GM12878 (cell line): ENCODE measurements at regions not wholly inside any gene's neighbourhood (a gene's known extent, or its start where the extent isn't known, plus 50 kb on each side); places are given as distances from the start of the nearest gene placed in this dataset.

Source experiments
- ATAC-seq: fragments of 200-7000 bp; cut with Tn5 transposase; 3 replicates; pipeline ENCODE4 v1.9.1; 2020; ENCODE audit warnings: mild to moderate bottlenecking, moderate library complexity
- BruUV-seq: library from RNA; stranded (reverse); fragments of 400-500 nt; replicated peaks from 2 replicates; lab custom pipeline; 2021; lab: Mats Ljungman, UMichigan
- CTCF ChIA-PET: fragments of 300-600 bp; sonication (Branson Sonifier 250); formaldehyde crosslinking; extraction: SDS; loops from one replicate; lab custom pipeline; 2021; ENCODE audit warnings: inconsistent platforms; lab: Yijun Ruan, JAX
- POLR2A ChIA-PET: fragments of 350-600 bp; formaldehyde crosslinking; extraction: SDS; loops from one replicate; lab custom pipeline; 2021; ENCODE audit warnings: inconsistent platforms; lab: Charles Lee
- RAD21 ChIA-PET: fragments of 300-600 bp; sonication (Branson Sonifier 250); formaldehyde crosslinking; loops from one replicate; lab custom pipeline; 2023; ENCODE audit warnings: antibody characterized with exemption; ENCODE audit not compliant: unreplicated experiment; lab: Charles Lee
- SMC1A ChIA-PET: fragments of 300-600 bp; sonication (Branson Sonifier 250); formaldehyde crosslinking; loops from one replicate; lab custom pipeline; 2023; ENCODE audit not compliant: unreplicated experiment, uncharacterized antibody; lab: Charles Lee
- DNase-seq: peaks from one replicate; pipeline ENCODE4 v3.0.0-alpha.2; 2011; ENCODE audit warnings: low read depth, low spot score
- FAIRE-seq: peaks from 3 replicates; lab custom pipeline; 2011; peaks lifted over from hg19 to GRCh38; lab: Jason Lieb, UNC
- H2AFZ ChIP-seq: 2 replicates; pipeline ENCODE4 v1.6.0; 2011; ENCODE audit warnings: low read depth, low read length, control low read depth; ENCODE audit not compliant: control insufficient read depth
- H3K27ac ChIP-seq: 2 replicates; pipeline ENCODE4 v1.5.1; 2011; ENCODE audit warnings: control low read depth; ENCODE audit not compliant: control insufficient read depth, insufficient read depth
- H3K27me3 ChIP-seq, 2 experiments: replicated peaks in 1 of 2; 2 replicates each; pipeline versions ENCODE4 v1.6.0 to v1.6.1; 2011; ENCODE audit warnings: low read length in 1 of 2; ENCODE audit not compliant: control insufficient read depth in 2 of 2, insufficient read depth in 2 of 2
- H3K36me3 ChIP-seq, 2 experiments: 2 replicates each; pipeline ENCODE4 v1.5.1; 2011; ENCODE audit warnings: low read length in 1 of 2; ENCODE audit not compliant: control insufficient read depth in 2 of 2, insufficient read depth in 2 of 2
- H3K4me1 ChIP-seq: 2 replicates; pipeline ENCODE4 v1.6.1; 2011; ENCODE audit warnings: mild to moderate bottlenecking, low read length, moderate library complexity, mixed read lengths; ENCODE audit not compliant: control insufficient read depth, insufficient read depth
- H3K4me2 ChIP-seq: 2 replicates; pipeline ENCODE4 v1.6.0; 2011; ENCODE audit warnings: control low read depth; ENCODE audit not compliant: control insufficient read depth, insufficient read depth
- H3K4me3 ChIP-seq: fragments of 200-600 bp; sonication (generic); 2 replicates; pipeline ENCODE4 v1.5.1; 2016
- H3K79me2 ChIP-seq: 2 replicates; pipeline ENCODE4 v1.6.0; 2011; ENCODE audit warnings: low read length; ENCODE audit not compliant: control insufficient read depth, insufficient read depth
- H3K9ac ChIP-seq: 2 replicates; pipeline ENCODE4 v1.8.0; 2011; ENCODE audit warnings: low read length, control low read depth, mixed read lengths; ENCODE audit not compliant: control insufficient read depth, insufficient read depth
- H3K9me3 ChIP-seq: replicated peaks from 3 replicates; pipeline ENCODE4 v1.5.1; 2011; ENCODE audit warnings: mild to moderate bottlenecking, low read length; ENCODE audit not compliant: control insufficient read depth, insufficient read depth
- H4K20me1 ChIP-seq: 2 replicates; pipeline ENCODE4 v1.6.0; 2011; ENCODE audit not compliant: control insufficient read depth, insufficient read depth
- CTCF ChIP-seq, 3 experiments: IDR thresholded peaks in 2 of 3; conservative IDR thresholded peaks in 1 of 3; 2 replicates each; pipeline ENCODE4 v1.5.1; 2011; ENCODE audit warnings: low read depth in 3 of 3, low read length in 3 of 3, mild to moderate bottlenecking in 3 of 3, control low read depth in 2 of 3, moderate library complexity in 2 of 3, inconsistent platforms in 1 of 3, mixed read lengths in 1 of 3; ENCODE audit not compliant: control insufficient read depth in 2 of 3, insufficient read depth in 1 of 3; ENCODE audit errors: extremely low read depth in 1 of 3
- E2F4 ChIP-seq: IDR thresholded peaks from 2 replicates; pipeline ENCODE4 v1.6.1; 2012; ENCODE audit warnings: low read depth, low read length, improper control_type of control experiment
- REST ChIP-seq: IDR thresholded peaks from 2 replicates; pipeline ENCODE4 v1.6.1; 2012; ENCODE audit warnings: mild to moderate bottlenecking, low read depth, low read length
- WGBS: methylation state at CpG from one replicate; pipeline ENCODE4 v1.1.6; 2016; ENCODE audit warnings: low lambda C conversion rate; ENCODE audit not compliant: insufficient replicate concordance, insufficient coverage; ENCODE audit errors: missing lambda C conversion rate; 5-methylcytosine and 5-hydroxymethylcytosine counted together
- in situ Hi-C: fragments of 300-500 bp; cut with MboI; formaldehyde crosslinking; loops from 9 replicates; pipeline ENCODE4 v1.14.3; 2018; ENCODE audit warnings: mixed read lengths
- intact Hi-C: fragments of 100-400 bp; cut with micrococcal nuclease; formaldehyde crosslinking; loops from one replicate; pipeline ENCODE4 v1.14.2; 2022; ENCODE audit not compliant: unreplicated experiment

GRCh38 chr5:13218518-13218917 lies 726.0 kb downstream of the DNAH5 start:
- 25% methylated on average over 2 of the region's 2 CpGs for WGBS
- H4K20me1 ChIP-seq, result no peaks in the 10 kb centered on the region
- H3K27ac ChIP-seq, result no peak overlapping the region
- no peak for ATAC-seq
- no peak overlapping the region for H2AFZ ChIP-seq
- H3K27me3 ChIP-seq, result no peaks in the 10 kb centered on the region
- no peak overlapping the region for H3K4me2 ChIP-seq
- intact Hi-C loops, result no loop called here
- no peaks in the 10 kb centered on the region for H3K36me3 ChIP-seq
- no peaks in the 10 kb centered on the region for H3K79me2 ChIP-seq
- H3K9ac ChIP-seq, result no peak overlapping the region
- H3K9me3 ChIP-seq, result no peaks in the 10 kb centered on the region
- H3K4me1 ChIP-seq, result no peaks in the 10 kb centered on the region
- BruUV-seq, result no TSS peak
- TF ChIP-seq E2F4 (no peak), CTCF (IDR thresholded peaks at IDR 0.05 in 2 of 3, conservative IDR thresholded peaks at IDR 0.05 in 1 of 3; ENCODE audit: control insufficient read depth in 2 of 3, extremely low read depth in 1 of 3, insufficient read depth in 1 of 3, low read depth in 3 of 3, low read length in 3 of 3) (0 out of 6 replicates have a peak, but pooled peaks of 1 of the 3 experiments have one; percentile 1), REST (no peak)
- TF ChIP-seq, all 136 proteins: peak for 1
- in situ Hi-C loops, result no loop called here
- CTCF ChIA-PET, result no interaction called here
- POLR2A ChIA-PET, result no interaction called here
- SMC1A ChIA-PET, result interaction anchor here (1.2 kb wide), 1 partner anchor 12 kb away, joined by 3 read pairs; no protein-coding TSS in a partner anchor
- FAIRE-seq, result no peak
- no peak for DNase-seq
- no peak overlapping the region for H3K4me3 ChIP-seq
- RAD21 ChIA-PET, result no interaction called here
